Astrocyte (in vitro differentiated cells and primary cell): ENCODE measurements at regions not wholly inside any gene's neighbourhood (a gene's known extent, or its start where the extent isn't known, plus 50 kb on each side); places are given as distances from the start of the nearest gene placed in this dataset.

Experiments used
- DNase-seq: peaks from one replicate; pipeline ENCODE4 v3.0.0-alpha.2; 2010; ENCODE audit warnings: low read depth
- FAIRE-seq: peaks from 2 replicates; lab custom pipeline; 2011; peaks lifted over from hg19 to GRCh38; lab: Jason Lieb, UNC
- H2AFZ ChIP-seq: 2 replicates; pipeline ENCODE4 v1.6.0; 2012; ENCODE audit warnings: low read depth, low read length, inconsistent platforms
- H3K27ac ChIP-seq: 2 replicates; pipeline ENCODE4 v1.5.1; 2011; ENCODE audit warnings: low read depth, low read length, inconsistent platforms
- H3K27me3 ChIP-seq: 2 replicates; pipeline ENCODE4 v1.6.0; 2011; ENCODE audit warnings: low read length, inconsistent platforms; ENCODE audit not compliant: insufficient read depth
- H3K36me3 ChIP-seq: 2 replicates; pipeline ENCODE4 v1.5.1; 2011; ENCODE audit warnings: low read length, inconsistent platforms; ENCODE audit not compliant: insufficient read depth
- H3K4me1 ChIP-seq: 2 replicates; pipeline ENCODE4 v1.5.1; 2011; ENCODE audit warnings: low read length, inconsistent platforms; ENCODE audit not compliant: insufficient read depth
- H3K4me2 ChIP-seq: 2 replicates; pipeline ENCODE4 v1.6.0; 2012; ENCODE audit warnings: low read length, inconsistent platforms
- H3K4me3 ChIP-seq: 2 replicates; pipeline ENCODE4 v1.5.1; 2011; ENCODE audit warnings: low read depth, mild to moderate bottlenecking, low read length, inconsistent platforms; ENCODE audit not compliant: insufficient read depth
- H3K79me2 ChIP-seq: 2 replicates; pipeline ENCODE4 v1.6.0; 2012; ENCODE audit warnings: mild to moderate bottlenecking, low read length, inconsistent platforms; ENCODE audit not compliant: insufficient read depth
- H3K9ac ChIP-seq: 2 replicates; pipeline ENCODE4 v1.6.0; 2012; ENCODE audit warnings: mild to moderate bottlenecking, low read length, inconsistent platforms
- H3K9me3 ChIP-seq: 2 replicates; pipeline ENCODE4 v1.5.1; 2012; ENCODE audit warnings: low read depth, mild to moderate bottlenecking, low read length, inconsistent platforms; ENCODE audit not compliant: insufficient read depth
- H4K20me1 ChIP-seq: 2 replicates; pipeline ENCODE4 v1.6.0; 2012; ENCODE audit warnings: low read length, inconsistent platforms; ENCODE audit not compliant: insufficient read depth
- H3K27ac Mint-ChIP-seq: one replicate; pipeline ENCODE4 v1.8.0; 2021; ENCODE audit warnings: mild to moderate bottlenecking, mixed read lengths; ENCODE audit not compliant: unreplicated experiment
- H3K27me3 Mint-ChIP-seq: one replicate; pipeline ENCODE4 v1.8.0; 2021; ENCODE audit warnings: low read depth, mixed read lengths; ENCODE audit not compliant: unreplicated experiment
- H3K36me3 Mint-ChIP-seq: one replicate; pipeline ENCODE4 v1.8.0; 2021; ENCODE audit warnings: low read depth, mixed read lengths; ENCODE audit not compliant: unreplicated experiment
- H3K4me1 Mint-ChIP-seq: one replicate; pipeline ENCODE4 v1.8.0; 2021; ENCODE audit warnings: low read depth, mixed read lengths; ENCODE audit not compliant: unreplicated experiment
- H3K4me3 Mint-ChIP-seq: one replicate; pipeline ENCODE4 v1.8.0; 2021; ENCODE audit warnings: mild to moderate bottlenecking, moderate library complexity, mixed read lengths; ENCODE audit not compliant: unreplicated experiment
- H3K9me3 Mint-ChIP-seq: one replicate; pipeline ENCODE4 v1.8.0; 2021; ENCODE audit warnings: mild to moderate bottlenecking, mixed read lengths; ENCODE audit not compliant: unreplicated experiment
- EZH2 ChIP-seq: IDR thresholded peaks from 2 replicates; pipeline ENCODE4 v1.6.1; 2012; ENCODE audit warnings: mild to moderate bottlenecking, low read length, inconsistent platforms; ENCODE audit not compliant: insufficient read depth
- TF ChIP-seq, protein P1 (sequence below): IDR thresholded peaks from 2 replicates; pipeline ENCODE4 v1.5.1; 2011; ENCODE audit warnings: low read depth, mild to moderate bottlenecking, inconsistent platforms, low read length, moderate library complexity; ENCODE audit not compliant: insufficient read depth

GRCh38 chr4:140266958-140267568 is 106.4 kb upstream of the SCOC start:
- Histone ChIP-seq H3K27ac (peak overlapping the region; percentile 32), H3K27me3 (no peaks in the 10 kb centered on the region), H3K79me2 (no peaks in the 10 kb centered on the region), H4K20me1 (no peaks in the 10 kb centered on the region), H2AFZ (peak overlapping the region; percentile 42), H3K9ac (peak overlapping the region; percentile 7), H3K4me3 (no peak overlapping the region), H3K4me2 (peak overlapping the region; percentile 26), H3K4me1 (peaks cover 11% of the 10 kb centered on the region), H3K9me3 (no peaks in the 10 kb centered on the region), H3K36me3 (no peaks in the 10 kb centered on the region)
- no peaks in the 10 kb centered on the region for H3K9me3 Mint-ChIP-seq
- peak; percentile 58 for FAIRE-seq
- no peaks in the 10 kb centered on the region for H3K36me3 Mint-ChIP-seq
- peaks cover 19% of the 10 kb centered on the region for H3K4me1 Mint-ChIP-seq
- H3K27ac Mint-ChIP-seq = peak overlapping the region; percentile 94
- peak; percentile 93 for DNase-seq
- peaks cover 7% of the 10 kb centered on the region for H3K27me3 Mint-ChIP-seq
- no peak overlapping the region for H3K4me3 Mint-ChIP-seq
- TF ChIP-seq, protein P1, sequence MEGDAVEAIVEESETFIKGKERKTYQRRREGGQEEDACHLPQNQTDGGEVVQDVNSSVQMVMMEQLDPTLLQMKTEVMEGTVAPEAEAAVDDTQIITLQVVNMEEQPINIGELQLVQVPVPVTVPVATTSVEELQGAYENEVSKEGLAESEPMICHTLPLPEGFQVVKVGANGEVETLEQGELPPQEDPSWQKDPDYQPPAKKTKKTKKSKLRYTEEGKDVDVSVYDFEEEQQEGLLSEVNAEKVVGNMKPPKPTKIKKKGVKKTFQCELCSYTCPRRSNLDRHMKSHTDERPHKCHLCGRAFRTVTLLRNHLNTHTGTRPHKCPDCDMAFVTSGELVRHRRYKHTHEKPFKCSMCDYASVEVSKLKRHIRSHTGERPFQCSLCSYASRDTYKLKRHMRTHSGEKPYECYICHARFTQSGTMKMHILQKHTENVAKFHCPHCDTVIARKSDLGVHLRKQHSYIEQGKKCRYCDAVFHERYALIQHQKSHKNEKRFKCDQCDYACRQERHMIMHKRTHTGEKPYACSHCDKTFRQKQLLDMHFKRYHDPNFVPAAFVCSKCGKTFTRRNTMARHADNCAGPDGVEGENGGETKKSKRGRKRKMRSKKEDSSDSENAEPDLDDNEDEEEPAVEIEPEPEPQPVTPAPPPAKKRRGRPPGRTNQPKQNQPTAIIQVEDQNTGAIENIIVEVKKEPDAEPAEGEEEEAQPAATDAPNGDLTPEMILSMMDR = no peak
- TF ChIP-seq EZH2 = no peak

DNA sequence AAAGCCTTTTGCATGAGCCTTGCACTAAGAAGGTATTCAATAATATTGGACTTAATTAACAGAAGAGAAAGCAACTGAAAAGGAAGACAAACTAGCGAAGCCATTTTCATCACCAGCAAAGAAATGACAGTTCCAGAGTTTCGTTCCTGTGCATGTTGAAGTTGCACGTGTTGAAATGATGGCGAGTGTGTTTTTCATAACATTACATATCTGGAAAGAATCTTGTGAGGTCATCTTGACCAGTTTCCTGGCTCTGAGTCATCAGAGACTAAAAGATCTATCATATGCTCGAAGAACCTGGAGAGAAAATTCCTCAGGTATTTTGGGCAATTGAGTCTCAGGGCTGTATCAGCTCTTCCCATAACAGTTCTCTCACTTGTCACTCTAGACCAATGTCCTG is 106.2 kb upstream of the MAML3 start:
- Histone ChIP-seq H3K36me3 (no peaks in the 10 kb centered on the region), H3K79me2 (no peaks in the 10 kb centered on the region), H3K4me1 (peaks cover 35% of the 10 kb centered on the region), H3K9ac (no peak overlapping the region), H3K4me2 (peak overlapping the region; percentile 42), H3K27ac (peak overlapping the region; percentile 45), H2AFZ (no peak overlapping the region), H3K27me3 (no peaks in the 10 kb centered on the region), H4K20me1 (no peaks in the 10 kb centered on the region), H3K9me3 (no peaks in the 10 kb centered on the region), H3K4me3 (no peak overlapping the region)
- FAIRE-seq (peak; percentile 76), DNase-seq (peak; percentile 88)
- no peak overlapping the region for H3K4me3 Mint-ChIP-seq
- peaks cover 2% of the 10 kb centered on the region for H3K9me3 Mint-ChIP-seq
- no peaks in the 10 kb centered on the region for H3K36me3 Mint-ChIP-seq
- TF ChIP-seq EZH2 = no peak
- TF ChIP-seq, protein P1 = no peak
- H3K4me1 Mint-ChIP-seq = peaks cover 44% of the 10 kb centered on the region
- H3K27ac Mint-ChIP-seq = peak overlapping the region; percentile 64
- H3K27me3 Mint-ChIP-seq = no peaks in the 10 kb centered on the region

DNA sequence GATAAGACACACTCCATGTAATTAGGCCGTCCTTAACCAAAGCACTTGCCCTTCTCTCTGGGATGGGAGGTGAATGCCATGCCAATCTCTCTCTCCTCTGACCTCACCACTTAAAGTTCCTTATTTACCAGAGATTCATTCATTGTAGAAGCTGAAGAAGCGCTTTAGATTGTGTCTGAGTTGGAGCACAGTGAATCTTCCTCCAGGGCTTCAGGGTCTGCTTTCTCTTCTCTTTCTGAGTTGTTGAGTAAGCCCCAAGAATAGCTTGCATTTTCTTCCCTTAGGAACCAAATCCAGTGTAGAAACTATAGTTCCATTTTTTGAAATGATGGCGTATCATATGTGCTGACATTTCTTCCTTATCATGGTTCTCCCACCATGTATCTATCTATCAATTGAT is 104.5 kb upstream of the MAML3 start:
- H3K4me1 ChIP-seq = peaks cover 46% of the 10 kb centered on the region
- no peak overlapping the region for H2AFZ ChIP-seq
- H3K36me3 Mint-ChIP-seq = no peaks in the 10 kb centered on the region
- no peak for DNase-seq
- no peaks in the 10 kb centered on the region for H3K27me3 ChIP-seq
- FAIRE-seq = no peak
- peaks cover 55% of the 10 kb centered on the region for H3K4me1 Mint-ChIP-seq
- H3K9me3 Mint-ChIP-seq = peaks cover 2% of the 10 kb centered on the region
- H4K20me1 ChIP-seq = no peaks in the 10 kb centered on the region
- no peak overlapping the region for H3K27ac ChIP-seq
- H3K4me3 ChIP-seq = no peak overlapping the region
- no peaks in the 10 kb centered on the region for H3K27me3 Mint-ChIP-seq
- TF ChIP-seq, protein P1 = no peak
- no peak for TF ChIP-seq EZH2
- H3K27ac Mint-ChIP-seq = no peak overlapping the region
- H3K36me3 ChIP-seq = no peaks in the 10 kb centered on the region
- H3K4me3 Mint-ChIP-seq = no peak overlapping the region
- no peak overlapping the region for H3K4me2 ChIP-seq
- H3K79me2 ChIP-seq = no peaks in the 10 kb centered on the region
- no peak overlapping the region for H3K9ac ChIP-seq
- H3K9me3 ChIP-seq = no peaks in the 10 kb centered on the region
